ENCODE measurements at regions not wholly inside any gene's neighbourhood (a gene's known extent, or its start where the extent isn't known, plus 50 kb on each side); places are given as distances from the start of the nearest gene placed in this dataset.

DNA sequence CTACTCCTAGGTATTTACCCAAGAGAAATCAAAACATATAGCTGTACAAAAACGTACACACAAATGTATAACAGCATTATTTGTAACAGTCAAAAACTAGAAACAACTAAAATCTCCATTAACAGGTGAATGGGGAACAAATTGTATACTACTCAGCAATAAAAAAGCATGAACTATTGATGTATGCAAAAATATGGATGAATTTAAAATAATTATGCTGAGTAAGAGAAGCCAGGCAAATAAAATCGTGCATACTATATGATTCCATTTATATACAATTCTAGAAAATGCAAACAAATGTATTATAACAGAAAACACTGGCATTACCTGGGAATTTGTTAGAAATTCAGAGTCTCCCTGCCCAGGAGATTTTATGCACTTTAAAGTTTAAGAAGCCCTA lies 150.1 kb downstream of the GDAP2 start:
- DNase-seq (no peak), ATAC-seq (ENCODE audit: low read depth in 2 of 2) (no peak)
- no peak overlapping the region for H3K4me3 Mint-ChIP-seq
- H3K27me3 Mint-ChIP-seq, result peaks cover 22 to 41% (median 25%) of the 10 kb centered on the region in 3 donors
- peaks cover 0 to 16% (median 0%) of the 10 kb centered on the region in 7 donors for H3K9me3 Mint-ChIP-seq
- H3K4me1 Mint-ChIP-seq, result no peaks in the 10 kb centered on the region
- no peaks in the 10 kb centered on the region for H3K36me3 Mint-ChIP-seq
- H3K27ac Mint-ChIP-seq, result no peak overlapping the region

DNA sequence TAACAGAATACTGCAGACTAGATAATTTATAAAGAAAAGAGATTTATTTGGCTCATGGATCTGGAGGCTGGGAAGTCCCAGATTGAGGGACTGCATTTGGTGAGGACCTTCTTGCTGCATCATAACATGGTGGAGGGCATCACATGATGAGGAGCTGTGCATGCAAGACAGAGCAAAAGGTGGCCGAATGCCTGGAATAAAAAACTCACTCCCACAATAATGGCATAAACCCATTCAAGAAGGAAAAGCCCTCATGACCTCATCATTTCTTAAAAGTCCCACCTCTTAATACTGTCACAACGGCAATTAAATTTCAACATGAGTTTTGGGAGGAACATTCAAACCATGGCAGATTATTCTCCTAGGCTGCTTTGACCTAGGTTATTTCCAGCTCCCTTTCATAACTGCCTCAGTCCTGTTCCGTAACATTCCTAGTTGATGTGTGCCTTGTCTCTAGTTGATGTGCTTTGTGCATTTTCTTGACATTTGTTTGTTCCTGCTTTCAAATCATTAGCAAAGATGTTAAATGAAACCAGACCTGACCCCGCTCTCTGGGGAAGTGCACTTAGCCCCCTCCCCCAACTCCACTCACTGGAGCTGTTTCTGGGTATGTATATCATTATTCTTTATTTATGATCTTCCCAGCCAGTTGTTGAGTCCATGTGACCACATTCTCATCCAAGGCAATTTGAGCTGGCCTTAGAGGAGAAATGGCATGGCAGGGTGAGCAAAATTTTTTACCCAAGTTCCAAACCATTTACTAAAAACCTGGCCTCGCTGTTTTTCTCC lies 148.5 kb downstream of the GDAP2 start:
- Mint-ChIP-seq H3K4me1 (no peaks in the 10 kb centered on the region), H3K27ac (no peak overlapping the region), H3K36me3 (peaks cover 0 to 5% of the 10 kb centered on the region in 2 donors), H3K27me3 (peaks cover 22 to 41% (median 25%) of the 10 kb centered on the region in 3 donors), H3K9me3 (peaks cover 0 to 13% (median 2%) of the 10 kb centered on the region in 7 donors), H3K4me3 (no peak overlapping the region)
- DNase-seq (no peak), ATAC-seq (ENCODE audit: low read depth in 2 of 2) (no peak)

DNA sequence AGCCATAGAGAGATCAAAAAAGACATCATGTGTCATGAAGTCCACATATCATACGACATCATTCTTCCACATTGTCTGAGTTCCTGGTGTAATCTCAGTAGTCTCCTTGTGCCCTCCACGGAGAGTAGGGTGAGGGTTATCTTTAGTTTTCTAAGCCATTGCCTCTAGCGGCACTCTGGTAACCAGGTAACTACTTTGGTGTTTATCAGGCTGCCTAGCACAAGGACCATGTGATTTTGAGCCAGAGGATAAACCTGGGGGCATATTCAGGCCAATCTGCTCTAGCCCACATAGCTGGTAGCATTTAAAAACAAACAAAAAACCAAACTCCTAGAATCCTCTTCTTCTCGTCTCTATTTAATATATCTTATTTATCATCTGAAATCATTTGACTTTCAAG lies 147.4 kb downstream of the GDAP2 start:
- DNase-seq, result no peak
- Mint-ChIP-seq H3K27ac (no peak overlapping the region), H3K9me3 (peaks cover 0 to 13% (median 2%) of the 10 kb centered on the region in 7 donors), H3K36me3 (peaks cover 0 to 5% of the 10 kb centered on the region in 2 donors), H3K4me1 (no peaks in the 10 kb centered on the region), H3K4me3 (no peak overlapping the region), H3K27me3 (peaks cover 25 to 41% (median 33%) of the 10 kb centered on the region in 3 donors)
- ATAC-seq (ENCODE audit: low read depth in 2 of 2), result no peak

- H3K36me3 Mint-ChIP-seq, result peaks cover 0 to 5% of the 10 kb centered on the region in 2 donors
- H3K9me3 Mint-ChIP-seq, result peaks cover 0 to 10% (median 2%) of the 10 kb centered on the region in 7 donors
- no peak overlapping the region for H3K27ac Mint-ChIP-seq
- peaks cover 24 to 34% (median 33%) of the 10 kb centered on the region in 3 donors for H3K27me3 Mint-ChIP-seq
- H3K4me3 Mint-ChIP-seq, result no peak overlapping the region
- no peak for ATAC-seq (ENCODE audit: low read depth in 2 of 2)
- no peak for DNase-seq
- H3K4me1 Mint-ChIP-seq, result no peaks in the 10 kb centered on the region
Observed at GRCh38 chr1:117783606-117784396, 145.6 kb downstream of the GDAP2 start.

DNA sequence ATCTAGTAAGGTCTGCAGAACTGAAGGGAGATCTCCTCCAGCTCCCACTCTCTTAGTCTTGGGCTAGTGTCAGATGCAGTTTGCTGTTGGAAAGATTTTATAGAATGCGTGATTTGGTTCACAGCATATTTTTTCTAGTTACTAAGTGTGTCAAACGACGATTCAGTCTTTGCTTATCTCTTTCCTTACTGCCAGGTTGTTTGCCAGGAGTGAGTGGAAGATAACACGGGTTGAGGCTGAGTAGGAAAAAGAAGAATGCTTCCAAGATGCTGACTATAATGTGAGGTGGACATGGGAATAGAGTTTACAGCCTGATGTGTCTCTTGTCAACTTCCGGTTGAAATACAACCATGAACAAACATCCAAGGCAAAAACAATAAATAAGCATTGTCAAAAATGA lies 141.4 kb downstream of the GDAP2 start:
- H3K9me3 Mint-ChIP-seq, result peaks cover 0 to 7% (median 3%) of the 10 kb centered on the region in 7 donors
- no peak overlapping the region for H3K4me3 Mint-ChIP-seq
- no peaks in the 10 kb centered on the region for H3K4me1 Mint-ChIP-seq
- ATAC-seq (ENCODE audit: low read depth in 2 of 2) (no peak), DNase-seq (no peak)
- H3K27me3 Mint-ChIP-seq, result peaks cover 11 to 22% (median 13%) of the 10 kb centered on the region in 3 donors
- peaks cover 0 to 9% of the 10 kb centered on the region in 2 donors for H3K36me3 Mint-ChIP-seq
- H3K27ac Mint-ChIP-seq, result no peak overlapping the region

- H3K27me3 Mint-ChIP-seq, result peaks cover 6 to 17% (median 9%) of the 10 kb centered on the region in 3 donors
- H3K4me1 Mint-ChIP-seq, result no peaks in the 10 kb centered on the region
- DNase-seq (no peak), ATAC-seq (ENCODE audit: low read depth in 2 of 2) (no peak)
- H3K27ac Mint-ChIP-seq, result no peak overlapping the region
- H3K9me3 Mint-ChIP-seq, result peaks cover 0 to 4% (median 0%) of the 10 kb centered on the region in 7 donors
- no peak overlapping the region for H3K4me3 Mint-ChIP-seq
- peaks cover 0 to 4% of the 10 kb centered on the region in 2 donors for H3K36me3 Mint-ChIP-seq
Observed at GRCh38 chr1:117793413-117793812, 136.0 kb downstream of the GDAP2 start.

- H3K4me3 Mint-ChIP-seq, result no peak overlapping the region
- ATAC-seq (ENCODE audit: low read depth in 2 of 2), result no peak
- no peak overlapping the region for H3K27ac Mint-ChIP-seq
- H3K4me1 Mint-ChIP-seq, result no peaks in the 10 kb centered on the region
- peaks cover 9 to 18% (median 10%) of the 10 kb centered on the region in 3 donors for H3K27me3 Mint-ChIP-seq
- DNase-seq, result no peak
- peaks cover 0 to 4% of the 10 kb centered on the region in 2 donors for H3K36me3 Mint-ChIP-seq
- H3K9me3 Mint-ChIP-seq, result peaks cover 0 to 4% (median 0%) of the 10 kb centered on the region in 7 donors
Observed at GRCh38 chr1:117794073-117794472, 135.3 kb downstream of the GDAP2 start.

- ATAC-seq (ENCODE audit: low read depth in 2 of 2), result no peak
- H3K4me3 Mint-ChIP-seq, result no peak overlapping the region
- H3K27ac Mint-ChIP-seq, result no peak overlapping the region
- peaks cover 0 to 4% (median 0%) of the 10 kb centered on the region in 7 donors for H3K9me3 Mint-ChIP-seq
- peaks cover 0 to 4% of the 10 kb centered on the region in 2 donors for H3K36me3 Mint-ChIP-seq
- peaks cover 9 to 25% (median 16%) of the 10 kb centered on the region in 3 donors for H3K27me3 Mint-ChIP-seq
- no peak for DNase-seq
- H3K4me1 Mint-ChIP-seq, result no peaks in the 10 kb centered on the region
Observed at GRCh38 chr1:117795190-117795589, 134.2 kb downstream of the GDAP2 start.

DNA sequence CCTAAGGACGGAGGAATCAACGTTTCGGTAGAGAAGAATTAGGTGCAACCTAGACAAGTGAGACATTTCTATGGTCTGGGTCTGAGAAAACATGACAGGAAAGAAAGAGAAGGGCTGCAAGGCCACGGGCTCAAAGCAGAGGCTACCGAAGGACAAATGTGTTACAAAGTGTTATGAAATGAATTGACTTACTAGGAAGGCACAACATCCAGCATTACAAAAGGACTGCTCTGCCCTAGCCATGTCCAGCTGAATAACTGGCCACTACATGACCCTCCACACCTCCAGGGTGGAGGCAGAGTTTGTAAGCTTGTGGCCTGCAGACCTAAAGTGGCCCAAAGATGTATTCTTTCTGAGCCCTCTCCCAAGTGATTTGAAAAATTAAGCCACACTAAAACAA lies 133.6 kb downstream of the GDAP2 start:
- ATAC-seq (ENCODE audit: low read depth in 2 of 2), result no peak
- Mint-ChIP-seq H3K9me3 (peaks cover 0 to 4% (median 0%) of the 10 kb centered on the region in 7 donors), H3K27me3 (peaks cover 9 to 31% (median 19%) of the 10 kb centered on the region in 3 donors), H3K4me1 (no peaks in the 10 kb centered on the region), H3K4me3 (no peak overlapping the region), H3K36me3 (peaks cover 0 to 4% of the 10 kb centered on the region in 2 donors), H3K27ac (no peak overlapping the region)
- DNase-seq, result no peak

DNA sequence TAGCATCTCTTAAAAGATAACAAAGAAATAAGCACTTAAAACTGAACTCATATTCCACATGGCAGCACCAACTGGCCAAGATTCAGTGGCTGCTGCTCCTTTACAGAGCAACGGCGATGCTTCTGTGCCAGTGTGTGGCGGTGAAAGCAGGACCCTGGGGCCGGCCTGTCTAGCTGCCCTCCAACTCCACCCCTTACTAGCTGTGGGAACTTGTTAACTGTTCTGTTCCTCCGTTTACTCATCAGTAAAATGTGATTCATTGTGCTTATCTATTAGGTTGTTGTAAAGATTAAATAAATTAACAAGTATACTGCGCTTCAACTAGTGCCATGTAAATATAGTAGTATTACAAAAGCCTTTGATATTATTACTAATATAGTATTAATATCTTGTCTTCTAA lies 133.2 kb downstream of the GDAP2 start:
- H3K9me3 Mint-ChIP-seq, result peaks cover 0 to 4% (median 0%) of the 10 kb centered on the region in 7 donors
- no peak overlapping the region for H3K4me3 Mint-ChIP-seq
- DNase-seq (no peak), ATAC-seq (ENCODE audit: low read depth in 2 of 2) (no peak)
- peaks cover 0 to 4% of the 10 kb centered on the region in 2 donors for H3K36me3 Mint-ChIP-seq
- H3K4me1 Mint-ChIP-seq, result no peaks in the 10 kb centered on the region
- no peak overlapping the region for H3K27ac Mint-ChIP-seq
- H3K27me3 Mint-ChIP-seq, result peaks cover 9 to 31% (median 19%) of the 10 kb centered on the region in 3 donors

DNA sequence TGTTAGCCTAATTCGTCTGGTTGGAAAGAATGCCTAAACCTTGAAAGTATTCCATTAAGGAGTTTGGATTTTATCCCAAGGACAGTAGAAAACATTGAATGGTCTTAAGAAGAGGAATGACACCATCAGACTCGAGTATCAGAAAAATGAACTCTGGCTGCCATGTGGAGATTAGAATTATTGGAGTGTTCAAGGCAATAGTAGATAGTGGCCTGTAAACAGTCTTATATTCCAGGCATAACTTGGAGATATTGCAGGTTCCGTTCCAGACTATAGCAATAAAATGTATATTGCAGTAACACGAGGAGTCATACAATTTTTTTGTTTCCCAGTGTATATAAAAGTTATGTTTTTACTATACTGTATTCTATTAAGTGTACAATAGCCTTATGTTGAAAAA lies 130.9 kb downstream of the GDAP2 start:
- Mint-ChIP-seq H3K4me3 (no peak overlapping the region), H3K9me3 (peaks cover 0 to 2% (median 0%) of the 10 kb centered on the region in 7 donors), H3K27me3 (peaks cover 10 to 28% (median 15%) of the 10 kb centered on the region in 3 donors), H3K27ac (no peak overlapping the region), H3K4me1 (no peaks in the 10 kb centered on the region), H3K36me3 (no peaks in the 10 kb centered on the region)
- no peak for ATAC-seq (ENCODE audit: low read depth in 2 of 2)
- no peak for DNase-seq

DNA sequence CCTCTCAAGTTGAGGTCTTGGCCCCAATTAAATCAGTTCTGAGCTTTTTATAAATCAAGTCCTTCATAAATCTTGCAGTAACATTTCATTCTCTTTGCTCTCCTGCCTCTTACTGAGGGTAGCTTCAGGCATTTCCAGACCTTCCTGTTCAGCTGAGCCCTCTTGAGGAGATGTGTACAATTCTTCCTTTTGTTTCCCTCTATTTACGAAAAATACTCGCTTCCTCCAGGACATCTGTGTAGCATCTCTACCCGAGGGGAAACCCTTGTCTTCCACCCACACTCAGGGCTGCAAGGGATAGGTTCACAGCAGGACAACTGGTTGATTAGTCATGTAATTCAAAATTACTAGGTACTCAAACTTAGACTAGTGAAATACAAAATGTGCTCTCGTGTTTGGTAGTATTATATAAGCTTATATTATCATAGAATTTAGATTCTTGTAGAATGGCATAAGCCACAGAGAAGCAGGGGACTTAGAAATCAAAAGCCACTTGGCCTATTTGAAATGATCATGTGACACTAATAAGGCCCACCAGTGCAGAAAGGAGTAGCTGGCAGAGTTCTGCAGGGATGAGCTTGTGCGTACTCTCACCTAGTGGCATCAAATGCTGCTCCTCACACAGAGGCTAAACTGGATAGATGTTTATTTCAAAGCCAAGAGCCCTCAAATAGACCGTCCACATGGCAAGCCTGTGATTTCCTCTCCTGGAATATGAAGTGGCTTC lies 126.7 kb downstream of the GDAP2 start:
- H3K9me3 Mint-ChIP-seq, result peaks cover 0 to 5% (median 0%) of the 10 kb centered on the region in 7 donors
- ATAC-seq (ENCODE audit: low read depth in 2 of 2) (no peak), DNase-seq (no peak)
- H3K27ac Mint-ChIP-seq, result no peak overlapping the region
- no peaks in the 10 kb centered on the region for H3K4me1 Mint-ChIP-seq
- H3K36me3 Mint-ChIP-seq, result no peaks in the 10 kb centered on the region
- H3K27me3 Mint-ChIP-seq, result peaks cover 28 to 38% (median 28%) of the 10 kb centered on the region in 3 donors
- H3K4me3 Mint-ChIP-seq, result no peak overlapping the region

GRCh38 chr1:117803318-117803717 lies 126.1 kb downstream of the GDAP2 start:
- DNase-seq (no peak), ATAC-seq (ENCODE audit: low read depth in 2 of 2) (no peak)
- no peak overlapping the region for H3K27ac Mint-ChIP-seq
- peaks cover 0 to 8% (median 0%) of the 10 kb centered on the region in 7 donors for H3K9me3 Mint-ChIP-seq
- H3K27me3 Mint-ChIP-seq, result peaks cover 27 to 38% (median 28%) of the 10 kb centered on the region in 3 donors
- no peaks in the 10 kb centered on the region for H3K4me1 Mint-ChIP-seq
- H3K36me3 Mint-ChIP-seq, result no peaks in the 10 kb centered on the region
- H3K4me3 Mint-ChIP-seq, result no peak overlapping the region
